GM13976 (cell line): ENCODE measurements at regions not wholly inside any gene's neighbourhood (a gene's known extent, or its start where the extent isn't known, plus 50 kb on each side); places are given as distances from the start of the nearest gene placed in this dataset.

Experiments used
- DNase-seq: peaks from one replicate; pipeline ENCODE4 v3.0.0; 2012; ENCODE audit warnings: low spot score
- in situ Hi-C: fragments of 300-500 bp; cut with MboI; formaldehyde crosslinking; loops from one replicate; pipeline ENCODE4 v1.12.0; 2022; ENCODE audit warnings: low sequenced_read_pairs, mixed read lengths, inconsistent platforms; ENCODE audit not compliant: unreplicated experiment
- TF ChIP-seq, protein P1 (sequence below): IDR thresholded peaks from 2 replicates; pipeline ENCODE4 v1.5.1; 2012; ENCODE audit warnings: borderline replicate concordance, mild to moderate bottlenecking; ENCODE audit not compliant: insufficient read depth; ENCODE audit errors: extremely low read depth, missing control alignments, control extremely low read depth

DNA sequence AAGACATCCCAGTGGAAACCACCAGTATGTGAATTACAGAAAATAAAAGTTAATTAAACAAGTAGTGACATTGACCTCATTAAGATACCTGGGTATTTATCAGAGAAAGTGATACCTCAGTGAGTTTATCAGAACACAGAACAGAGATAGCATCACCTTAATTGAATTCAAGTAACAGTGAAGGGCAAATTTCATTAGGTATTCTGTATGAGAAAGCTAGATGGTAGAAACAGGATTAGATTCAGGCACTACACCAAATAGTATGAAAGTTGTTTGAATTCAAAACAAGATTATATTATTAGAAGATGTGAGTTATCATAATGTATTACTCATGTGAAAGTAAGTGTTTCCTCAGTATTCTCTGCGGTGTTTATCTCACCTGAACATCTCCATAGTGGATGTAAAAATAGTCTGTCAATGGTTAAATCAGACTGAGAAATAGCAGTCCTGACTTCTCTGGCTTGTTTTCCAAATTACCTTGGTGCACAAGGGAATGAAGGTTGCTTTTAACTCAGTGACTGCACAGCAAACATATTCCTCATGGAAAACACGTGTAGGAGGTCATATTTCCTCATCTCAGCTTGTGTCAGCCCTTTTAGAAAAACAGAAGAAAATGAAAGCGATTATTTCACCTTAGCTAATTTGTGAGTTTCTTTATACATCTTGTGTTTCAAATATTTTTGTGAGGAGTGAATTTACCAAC is 79.9 kb upstream of the PCDH18 start:
- TF ChIP-seq, protein P1, sequence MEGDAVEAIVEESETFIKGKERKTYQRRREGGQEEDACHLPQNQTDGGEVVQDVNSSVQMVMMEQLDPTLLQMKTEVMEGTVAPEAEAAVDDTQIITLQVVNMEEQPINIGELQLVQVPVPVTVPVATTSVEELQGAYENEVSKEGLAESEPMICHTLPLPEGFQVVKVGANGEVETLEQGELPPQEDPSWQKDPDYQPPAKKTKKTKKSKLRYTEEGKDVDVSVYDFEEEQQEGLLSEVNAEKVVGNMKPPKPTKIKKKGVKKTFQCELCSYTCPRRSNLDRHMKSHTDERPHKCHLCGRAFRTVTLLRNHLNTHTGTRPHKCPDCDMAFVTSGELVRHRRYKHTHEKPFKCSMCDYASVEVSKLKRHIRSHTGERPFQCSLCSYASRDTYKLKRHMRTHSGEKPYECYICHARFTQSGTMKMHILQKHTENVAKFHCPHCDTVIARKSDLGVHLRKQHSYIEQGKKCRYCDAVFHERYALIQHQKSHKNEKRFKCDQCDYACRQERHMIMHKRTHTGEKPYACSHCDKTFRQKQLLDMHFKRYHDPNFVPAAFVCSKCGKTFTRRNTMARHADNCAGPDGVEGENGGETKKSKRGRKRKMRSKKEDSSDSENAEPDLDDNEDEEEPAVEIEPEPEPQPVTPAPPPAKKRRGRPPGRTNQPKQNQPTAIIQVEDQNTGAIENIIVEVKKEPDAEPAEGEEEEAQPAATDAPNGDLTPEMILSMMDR = no peak
- no peak for DNase-seq
- in situ Hi-C loops = no loop called here

DNA sequence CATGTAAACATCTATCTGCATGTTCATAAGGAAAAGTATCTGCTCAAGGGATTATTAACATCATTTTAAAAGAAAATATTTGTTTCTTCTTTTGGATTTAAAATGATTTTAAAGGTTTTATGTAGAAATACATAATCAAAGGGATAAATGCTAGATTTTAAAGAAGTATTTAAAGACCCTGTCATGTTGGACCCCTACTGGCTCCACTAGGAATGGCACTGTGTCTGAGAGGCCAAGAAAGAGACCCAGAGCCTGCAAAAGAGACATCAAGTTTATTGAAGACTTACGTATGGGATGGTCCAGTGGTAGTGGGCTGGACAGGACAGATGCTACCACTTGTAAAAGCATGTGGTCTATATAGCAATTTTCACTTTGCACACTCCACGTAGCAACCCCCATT is 78.7 kb upstream of the PCDH18 start:
- DNase-seq = no peak
- in situ Hi-C loops = no loop called here
- TF ChIP-seq, protein P1 = no peak

DNA sequence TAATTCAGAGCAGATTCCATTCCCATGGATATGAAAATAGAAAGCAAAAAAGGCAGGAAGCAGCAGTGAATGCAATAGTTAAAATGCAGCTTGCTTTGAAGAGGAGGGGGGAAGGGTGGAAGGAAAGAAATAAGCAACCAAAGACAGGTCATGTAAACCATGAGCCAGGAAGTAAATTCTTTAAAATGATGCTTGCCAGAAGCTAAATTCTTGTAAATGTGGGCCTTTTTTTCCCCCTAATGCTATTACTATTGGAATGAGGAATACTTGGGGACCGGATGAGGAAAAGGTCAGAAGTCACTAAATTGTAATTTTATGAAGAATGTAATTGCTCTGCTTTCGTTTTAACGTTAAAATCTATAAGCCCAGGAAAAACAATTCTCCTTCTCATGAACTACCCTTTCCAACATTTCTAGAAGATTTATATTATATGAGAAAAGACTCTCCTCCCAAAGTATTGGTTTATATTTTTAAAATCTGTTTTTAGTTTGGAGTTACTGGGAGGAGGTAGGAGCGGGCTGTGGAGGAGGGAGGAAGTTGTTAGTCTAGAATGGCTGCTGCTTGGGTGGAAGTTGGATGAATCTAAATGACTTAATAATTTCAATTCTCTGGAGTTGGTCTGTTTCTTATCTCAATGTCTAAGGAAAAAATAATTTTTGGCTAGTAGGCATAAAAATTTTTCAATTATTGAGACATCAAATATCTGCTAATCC is 77.6 kb upstream of the PCDH18 start:
- DNase-seq = no peak
- TF ChIP-seq, protein P1 = no peak
- in situ Hi-C loops = no loop called here

DNA sequence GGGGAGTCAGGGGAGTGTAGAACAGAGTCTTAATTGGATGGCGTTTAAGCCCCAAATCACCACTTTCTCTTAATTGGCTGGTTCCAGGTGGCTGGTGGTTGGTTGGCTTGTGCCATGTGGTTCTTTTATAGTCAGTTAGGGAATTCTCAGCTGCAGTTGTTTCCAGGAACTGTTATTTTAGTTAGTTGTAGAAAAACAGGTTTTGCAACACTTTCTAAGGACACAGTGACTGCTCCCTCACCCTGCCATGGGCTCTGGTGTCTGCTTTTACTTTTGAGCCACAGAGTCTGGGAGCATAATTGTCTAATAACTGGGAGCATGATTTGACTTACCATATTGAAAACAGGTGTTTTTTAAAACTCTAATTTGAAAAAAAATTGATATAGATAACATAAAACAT is 75.8 kb upstream of the PCDH18 start:
- TF ChIP-seq, protein P1 = no peak
- in situ Hi-C loops = no loop called here
- DNase-seq = no peak

DNA sequence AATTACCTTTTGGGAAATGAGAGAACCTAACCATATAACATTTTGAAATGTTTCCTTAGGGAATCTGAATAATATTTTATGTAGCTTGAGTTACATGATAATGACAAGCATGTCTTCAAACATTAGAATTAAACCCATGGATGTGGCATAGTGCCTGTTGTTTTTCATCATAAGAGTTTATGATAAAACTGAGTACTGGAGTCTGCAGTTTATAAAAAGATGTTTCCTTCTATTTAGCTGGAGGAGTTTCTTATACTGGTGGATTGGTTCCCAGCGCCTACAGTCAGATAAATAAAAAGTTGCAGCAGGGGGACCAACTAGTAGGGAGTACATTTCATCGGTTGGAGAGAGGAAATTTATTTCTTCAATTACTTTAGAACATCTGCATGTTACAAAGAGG is 70.1 kb upstream of the PCDH18 start:
- no peak for DNase-seq
- TF ChIP-seq, protein P1 = no peak
- in situ Hi-C loops = no loop called here

DNA sequence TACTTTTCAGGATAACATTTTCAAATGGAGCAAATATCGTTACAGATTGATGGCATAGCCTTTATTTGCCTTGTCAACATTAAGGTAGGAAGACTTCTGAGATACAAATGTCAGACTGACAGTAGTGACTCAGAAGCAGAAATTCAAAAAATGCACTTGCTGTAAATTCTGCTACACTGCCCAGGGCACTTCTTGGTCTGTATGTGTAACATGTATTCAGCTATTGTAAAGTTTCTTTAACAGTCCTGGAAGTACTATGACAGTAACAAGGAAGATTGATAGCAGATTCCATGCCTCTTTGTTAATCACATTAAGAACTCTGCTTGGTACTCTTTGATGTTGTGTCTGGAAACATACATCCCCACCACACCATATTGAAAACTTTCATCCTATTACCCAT is 69.6 kb upstream of the PCDH18 start:
- in situ Hi-C loops = no loop called here
- TF ChIP-seq, protein P1 = no peak
- DNase-seq = no peak
